IMR-90 (cell line): ENCODE measurements at regions not wholly inside any gene's neighbourhood (a gene's known extent, or its start where the extent isn't known, plus 50 kb on each side); places are given as distances from the start of the nearest gene placed in this dataset.

Experiments used
- ATAC-seq: fragments of 200-7000 bp; cut with Tn5 transposase; 2 replicates; pipeline ENCODE4 v1.9.1; 2020; ENCODE audit warnings: low read depth, mild to moderate bottlenecking, moderate library complexity
- BruUV-seq: library from RNA; stranded (reverse); fragments of 400-500 nt; replicated peaks from 2 replicates; lab custom pipeline; 2021; lab: Mats Ljungman, UMichigan
- CTCF ChIA-PET: fragments of 300-600 bp; formaldehyde crosslinking; extraction: SDS; loops from one replicate; lab custom pipeline; 2021; ENCODE audit warnings: antibody characterized with exemption; lab: Yijun Ruan, JAX
- POLR2A ChIA-PET: fragments of 300-600 bp; sonication (Branson Sonifier 250); formaldehyde crosslinking; loops from one replicate; lab custom pipeline; 2022; ENCODE audit warnings: antibody characterized with exemption; ENCODE audit not compliant: unreplicated experiment; lab: Charles Lee
- DNase-seq: peaks from one replicate; pipeline ENCODE4 v3.0.0; 2013
- H2AFZ ChIP-seq: replicated peaks from 2 replicates; pipeline ENCODE3; 2013; ENCODE audit warnings: low read length, mild to moderate bottlenecking; ENCODE audit not compliant: poor library complexity
- H2AK5ac ChIP-seq: 2 replicates; pipeline ENCODE4 v1.6.1; 2013; ENCODE audit warnings: low read depth, low read length, inconsistent platforms
- H2AK9ac ChIP-seq: replicated peaks from 2 replicates; pipeline ENCODE3; 2013; ENCODE audit warnings: mild to moderate bottlenecking, low read depth, low read length, moderate library complexity; ENCODE audit not compliant: poor library complexity
- H2BK120ac ChIP-seq: 2 replicates; pipeline ENCODE4 v1.6.1; 2013; ENCODE audit warnings: low read depth, low read length, inconsistent platforms
- H2BK15ac ChIP-seq: 3 replicates; pipeline ENCODE4 v1.6.1; 2013; ENCODE audit warnings: low read depth, low read length, inconsistent platforms
- H2BK20ac ChIP-seq: 2 replicates; pipeline ENCODE4 v1.6.1; 2013; ENCODE audit warnings: low read depth, mild to moderate bottlenecking, inconsistent platforms, low read length, moderate library complexity
- H2BK5ac ChIP-seq: 2 replicates; pipeline ENCODE4 v1.6.1; 2013; ENCODE audit warnings: mild to moderate bottlenecking, low read depth, low read length, inconsistent platforms; ENCODE audit not compliant: poor library complexity, severe bottlenecking
- H3K14ac ChIP-seq: replicated peaks from 2 replicates; pipeline ENCODE4 v1.6.1; 2013; ENCODE audit warnings: low read depth, low read length, inconsistent platforms
- H3K18ac ChIP-seq: 2 replicates; pipeline ENCODE4 v1.6.1; 2013; ENCODE audit warnings: low read depth, low read length, control low read depth
- H3K23ac ChIP-seq: 2 replicates; pipeline ENCODE4 v1.6.1; 2013; ENCODE audit warnings: low read depth, low read length, inconsistent platforms
- H3K27ac ChIP-seq: 2 replicates; pipeline ENCODE4 v1.5.1; 2013; ENCODE audit warnings: mild to moderate bottlenecking, control low read depth, low read length; ENCODE audit not compliant: insufficient read depth
- H3K27me3 ChIP-seq: 2 replicates; pipeline ENCODE4 v1.6.1; 2013; ENCODE audit warnings: low read length; ENCODE audit not compliant: control insufficient read depth, insufficient read depth
- H3K36me3 ChIP-seq: 2 replicates; pipeline ENCODE4 v1.6.1; 2013; ENCODE audit warnings: low read length, mixed read lengths; ENCODE audit not compliant: control insufficient read depth, insufficient read depth
- H3K4ac ChIP-seq: 2 replicates; pipeline ENCODE4 v1.6.1; 2013; ENCODE audit warnings: low read depth, low read length, inconsistent platforms
- H3K4me1 ChIP-seq: 2 replicates; pipeline ENCODE4 v1.6.1; 2013; ENCODE audit warnings: low read length, mixed read lengths; ENCODE audit not compliant: control insufficient read depth, insufficient read depth
- H3K4me2 ChIP-seq: 2 replicates; pipeline ENCODE4 v1.6.1; 2013; ENCODE audit warnings: low read depth, mild to moderate bottlenecking, control low read depth, low read length, moderate library complexity
- H3K4me3 ChIP-seq: 2 replicates; pipeline ENCODE4 v1.5.1; 2013; ENCODE audit warnings: low read depth, mild to moderate bottlenecking, control low read depth, low read length, moderate library complexity; ENCODE audit not compliant: insufficient read depth
- H3K56ac ChIP-seq: 2 replicates; pipeline ENCODE4 v1.6.1; 2013; ENCODE audit warnings: low read length, inconsistent platforms; ENCODE audit not compliant: insufficient read depth; ENCODE audit errors: extremely low read depth
- H3K79me1 ChIP-seq, 2 experiments: 2 replicates each; pipeline ENCODE4 v1.6.1; 2013; ENCODE audit warnings: low read length in 2 of 2, inconsistent platforms in 1 of 2, low read depth in 1 of 2
- H3K9ac ChIP-seq: 2 replicates; pipeline ENCODE4 v1.6.1; 2013; ENCODE audit warnings: low read depth, low read length, control low read depth
- H3K9me1 ChIP-seq: 2 replicates; pipeline ENCODE4 v1.6.1; 2013; ENCODE audit warnings: low read length, inconsistent platforms; ENCODE audit not compliant: insufficient read depth
- H3K9me3 ChIP-seq: 2 replicates; pipeline ENCODE4 v1.6.1; 2013; ENCODE audit warnings: low read length; ENCODE audit not compliant: control insufficient read depth, insufficient read depth
- H4K20me1 ChIP-seq: 2 replicates; pipeline ENCODE4 v1.6.1; 2013; ENCODE audit warnings: low read length, inconsistent platforms; ENCODE audit not compliant: insufficient read depth
- H4K5ac ChIP-seq: 2 replicates; pipeline ENCODE4 v1.6.1; 2013; ENCODE audit warnings: mild to moderate bottlenecking, low read depth, low read length, control low read depth
- H4K8ac ChIP-seq, 2 experiments: 2 replicates each; pipeline ENCODE4 v1.6.1; 2013; ENCODE audit warnings: low read depth in 2 of 2, low read length in 2 of 2, control low read depth in 1 of 2, inconsistent platforms in 1 of 2
- H4K91ac ChIP-seq: 2 replicates; pipeline ENCODE4 v1.6.1; 2013; ENCODE audit warnings: low read depth, low read length, inconsistent platforms; ENCODE audit not compliant: insufficient read depth
- BHLHE40 ChIP-seq: fragments of 150-350 bp; IDR thresholded peaks from 2 replicates; pipeline ENCODE4 v1.6.1; 2016; ENCODE audit warnings: mild to moderate bottlenecking, low read depth, low read length
- CEBPB ChIP-seq: IDR thresholded peaks from 2 replicates; pipeline ENCODE4 v1.6.1; 2012; ENCODE audit warnings: low read depth, low read length, improper control_type of control experiment
- MAFK ChIP-seq: IDR thresholded peaks from 2 replicates; pipeline ENCODE4 v1.6.1; 2012; ENCODE audit warnings: low read depth, low read length, improper control_type of control experiment
- MXI1 ChIP-seq: IDR thresholded peaks from 2 replicates; pipeline ENCODE4 v1.6.1; 2012; ENCODE audit warnings: low read depth, mild to moderate bottlenecking, low read length, moderate library complexity, borderline replicate concordance
- NFE2L2 ChIP-seq: fragments of 150-350 bp; IDR thresholded peaks from 2 replicates; pipeline ENCODE4 v1.6.1; 2016; ENCODE audit warnings: low read depth, mild to moderate bottlenecking, low read length
- POLR2A ChIP-seq: IDR thresholded peaks from 2 replicates; pipeline ENCODE4 v1.6.1; 2012; ENCODE audit warnings: mild to moderate bottlenecking, low read depth, low read length
- whole genome bisulfite sequencing, 2 experiments: methylation state at CpG; one replicate each; pipeline versions ENCODE4 v1.1.5 to v1.1.7; 2013; ENCODE audit warnings: missing lambda C conversion rate in 2 of 2; ENCODE audit not compliant: insufficient read length in 1 of 2; ENCODE audit errors: extremely low coverage in 2 of 2; 5-methylcytosine and 5-hydroxymethylcytosine counted together
- dilution Hi-C: fragments of 300-500 bp; cut with HindIII; formaldehyde crosslinking; loops from one replicate; pipeline ENCODE4 v1.14.3; 2018; ENCODE audit warnings: low sequenced_read_pairs; ENCODE audit not compliant: unreplicated experiment
- in situ Hi-C: fragments of 300-500 bp; cut with MboI; formaldehyde crosslinking; loops from 3 replicates; pipeline ENCODE4 v1.14.3; 2019; ENCODE audit warnings: low sequenced_read_pairs, inconsistent platforms, mixed read lengths
- intact Hi-C: fragments of 100-400 bp; cut with micrococcal nuclease; formaldehyde crosslinking; loops from 2 replicates; pipeline ENCODE4 v1.10.0; 2022

- intact Hi-C loops: no loop called here
- Histone ChIP-seq H2BK120ac (no peak overlapping the region), H4K8ac (no peak overlapping the region; a peak in 1 of 4 replicates), H3K9me3 (no peaks in the 10 kb centered on the region), H4K20me1 (no peaks in the 10 kb centered on the region), H2BK5ac (no peak overlapping the region), H4K91ac (no peak overlapping the region), H3K79me1 (no peaks in the 10 kb centered on the region), H3K56ac (no peak overlapping the region), H2BK20ac (no peak overlapping the region; the same call in 1 of the 2 replicates), H4K5ac (no peak overlapping the region), H3K4ac (no peak overlapping the region), H2BK15ac (no peak overlapping the region), H3K9ac (no peak overlapping the region), H3K23ac (no peak overlapping the region), H2AFZ (no peak overlapping the region), H3K27me3 (no peaks in the 10 kb centered on the region), H3K18ac (no peak overlapping the region), H3K9me1 (no peaks in the 10 kb centered on the region), H2AK5ac (peak overlapping the region; percentile 20; the same call in 1 of the 2 replicates), H2AK9ac (no peak overlapping the region), H3K27ac (no peak overlapping the region), H3K36me3 (no peaks in the 10 kb centered on the region), H3K4me3 (no peak overlapping the region), H3K4me2 (no peak overlapping the region), H3K4me1 (0 out of 2 replicates have a peak, but pooled peaks cover 5% of the 10 kb centered on the region), H3K14ac (no peak overlapping the region; the same call in 1 of the 2 replicates)
- TF ChIP-seq MAFK (0 out of 2 replicates have a peak, but pooled peaks have one; percentile 1), NFE2L2 (no peak), MXI1 (no peak), BHLHE40 (no peak), POLR2A (no peak), CEBPB (0 out of 2 replicates have a peak, but pooled peaks have one; percentile 18)
- peak; percentile 57 for DNase-seq
- ChIA-PET CTCF (no interaction called here), POLR2A (no interaction called here)
- no TSS peak for BruUV-seq
- dilution Hi-C loops: no loop called here
- peak; percentile 40; the same call in 1 of the 2 replicates for ATAC-seq
- no CpG with 5 or more reads among the region's 3 CpGs for WGBS, 2 experiments
- in situ Hi-C loops: no loop called here
Measured at GRCh38 chr9:16090907-16091629, 538.2 kb downstream of the CCDC171 start.
